Hypothalamus (tissue), 51 donors: ENCODE measurements at regions not wholly inside any gene's neighbourhood (a gene's known extent, or its start where the extent isn't known, plus 50 kb on each side); places are given as distances from the start of the nearest gene placed in this dataset.
A peak's percentile ranks its signal among the peaks of the same experiment; 100 is the strongest.
"Not testable (repeated sequence)": the region's sequence is repeated elsewhere in the genome, so short reads cannot be mapped to it uniquely, and the experiment has no call there.

Experiments
- DNase-seq, 51 donors: peaks; one replicate each; lab custom pipeline; 2025; lab: John Stamatoyannopoulos, UW

- DNase-seq: no peak
Observed at GRCh38 chr3:39558775-39559306, 91.4 kb downstream of the MOBP start.

GRCh38 chr3:39559543-39559942 is 92.1 kb downstream of the MOBP start:
- no peak for DNase-seq

- DNase-seq: no peak
Observed at GRCh38 chr3:39568508-39568907, 101.0 kb downstream of the MOBP start.

- DNase-seq: no peak
Observed at GRCh38 chr3:39569095-39569494, 101.6 kb downstream of the MOBP start.

GRCh38 chr3:39573392-39573791 is 105.9 kb downstream of the MOBP start:
- DNase-seq: no peak

- DNase-seq: no peak
Observed at GRCh38 chr3:39577541-39577940, 110.1 kb downstream of the MOBP start.

- not testable (repeated sequence) for DNase-seq
Observed at GRCh38 chr3:39586215-39586614, 118.7 kb downstream of the MOBP start.

- no peak for DNase-seq
Observed at GRCh38 chr3:39587113-39587512, 119.6 kb downstream of the MOBP start.

- DNase-seq: peak in 5 of 51 donors; percentile 1 to 14 (median 10)
Observed at GRCh38 chr3:39590806-39591205, 123.3 kb downstream of the MOBP start.

GRCh38 chr3:39592311-39593050 is 125.0 kb downstream of the MOBP start:
- DNase-seq: no peak

GRCh38 chr3:39593341-39593740 is 125.9 kb downstream of the MOBP start:
- no peak for DNase-seq

GRCh38 chr3:39601241-39601640 is 133.8 kb downstream of the MOBP start:
- no peak for DNase-seq

GRCh38 chr3:39605837-39606236 is 138.4 kb downstream of the MOBP start:
- no peak for DNase-seq

- no peak for DNase-seq
Observed at GRCh38 chr3:39626198-39626597, 158.7 kb downstream of the MOBP start.

- no peak for DNase-seq
Observed at GRCh38 chr3:39631136-39631535, 163.7 kb downstream of the MOBP start.

GRCh38 chr3:39637807-39638206 is 170.3 kb downstream of the MOBP start:
- DNase-seq: no peak

- no peak for DNase-seq
Observed at GRCh38 chr3:39638301-39638700, 170.8 kb downstream of the MOBP start.

- peak in 5 of 51 donors; percentile 8 to 35 (median 19) for DNase-seq
Observed at GRCh38 chr3:39639344-39640236, 169.8 kb upstream of the MYRIP start.

- DNase-seq: no peak
Observed at GRCh38 chr3:39641274-39641673, 168.1 kb upstream of the MYRIP start.

- no peak for DNase-seq
Observed at GRCh38 chr3:39644176-39644575, 165.2 kb upstream of the MYRIP start.

GRCh38 chr3:39651256-39651655 is 158.2 kb upstream of the MYRIP start:
- DNase-seq: not testable (repeated sequence)
